NCI-H510A treated with DMSO at 0.1 percent for 48 hours (cell line): ENCODE measurements at regions not wholly inside any gene's neighbourhood (a gene's known extent, or its start where the extent isn't known, plus 50 kb on each side); places are given as distances from the start of the nearest gene placed in this dataset.
"Not testable (repeated sequence)": the region's sequence is repeated elsewhere in the genome, so short reads cannot be mapped to it uniquely, and the experiment has no call there.

Source experiments
- DNase-seq: peaks from one replicate; lab custom pipeline; 2025; lab: John Stamatoyannopoulos, UW

GRCh38 chr3:35141406-35141805, 497.9 kb upstream of the ARPP21 start:
- DNase-seq, result no peak

GRCh38 chr3:35144011-35144410, 495.3 kb upstream of the ARPP21 start:
- DNase-seq, result no peak

DNA sequence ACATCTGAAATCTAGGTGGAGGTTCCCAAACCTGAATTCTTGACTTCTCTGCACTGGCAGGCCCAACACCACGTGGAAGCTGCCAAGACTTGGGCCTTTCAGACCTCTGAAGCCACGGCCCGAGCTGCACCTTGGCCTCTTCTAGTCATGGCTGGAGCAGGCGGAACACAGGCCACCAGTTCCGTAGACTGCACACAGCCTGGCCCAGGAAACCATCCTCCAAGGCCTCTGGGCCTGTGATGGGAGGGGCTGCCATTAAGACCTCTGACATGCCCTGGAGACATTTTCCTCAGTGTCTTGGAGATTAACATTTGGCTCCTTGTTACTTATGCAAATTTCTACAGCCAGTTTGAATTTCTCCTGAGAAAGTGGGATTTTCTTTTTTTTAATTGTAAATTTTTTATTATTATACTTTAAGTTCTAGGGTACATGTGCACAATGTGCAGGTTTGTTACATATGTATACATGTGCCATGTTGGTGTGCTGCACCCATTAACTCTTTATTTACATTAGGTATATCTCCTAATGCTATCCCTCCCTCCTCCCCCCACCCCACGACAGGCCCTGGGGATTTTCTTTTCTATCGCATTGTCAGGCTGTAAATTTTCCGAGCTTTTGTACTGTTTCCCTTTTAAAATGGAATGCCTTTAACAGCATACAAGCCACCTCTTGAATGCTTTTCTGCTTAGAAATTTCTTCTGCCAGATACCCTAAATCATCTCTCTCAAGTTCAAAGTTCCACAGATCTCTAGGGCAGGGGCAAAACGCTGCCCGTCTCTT, 492.9 kb upstream of the ARPP21 start:
- not testable (repeated sequence) for DNase-seq

- no peak for DNase-seq
These were observed 455.2 kb upstream of the ARPP21 start for GRCh38 chr3:35183927-35184675.

- no peak for DNase-seq
These were observed 454.6 kb upstream of the ARPP21 start for GRCh38 chr3:35184775-35185174.

- no peak for DNase-seq
These were observed 451.4 kb upstream of the ARPP21 start for GRCh38 chr3:35187908-35188307.

GRCh38 chr3:35194666-35195065, 444.7 kb upstream of the ARPP21 start:
- no peak for DNase-seq

- no peak for DNase-seq
These were observed 440.5 kb upstream of the ARPP21 start for GRCh38 chr3:35198857-35199256.

DNA sequence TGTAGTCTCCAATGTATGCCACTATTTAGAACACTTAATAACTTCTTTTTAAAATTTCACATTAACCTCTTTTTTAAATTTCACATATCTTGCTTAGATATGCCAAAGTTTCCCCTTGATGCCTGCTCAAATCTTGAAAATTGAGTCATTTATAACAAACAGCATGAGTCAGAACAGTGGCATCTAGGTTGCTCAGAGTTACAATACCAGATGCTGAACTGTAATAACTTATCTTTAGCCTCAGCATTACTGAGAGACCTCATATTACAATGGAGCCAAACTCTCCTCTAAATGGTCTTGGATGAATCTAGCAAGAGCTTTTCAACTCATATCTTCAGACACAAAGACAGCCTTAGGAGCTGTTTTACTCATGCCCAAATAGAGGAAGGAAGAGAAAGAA, 439.3 kb upstream of the ARPP21 start:
- DNase-seq, result no peak

- DNase-seq, result no peak
These were observed 438.1 kb upstream of the ARPP21 start for GRCh38 chr3:35201211-35201610.

DNA sequence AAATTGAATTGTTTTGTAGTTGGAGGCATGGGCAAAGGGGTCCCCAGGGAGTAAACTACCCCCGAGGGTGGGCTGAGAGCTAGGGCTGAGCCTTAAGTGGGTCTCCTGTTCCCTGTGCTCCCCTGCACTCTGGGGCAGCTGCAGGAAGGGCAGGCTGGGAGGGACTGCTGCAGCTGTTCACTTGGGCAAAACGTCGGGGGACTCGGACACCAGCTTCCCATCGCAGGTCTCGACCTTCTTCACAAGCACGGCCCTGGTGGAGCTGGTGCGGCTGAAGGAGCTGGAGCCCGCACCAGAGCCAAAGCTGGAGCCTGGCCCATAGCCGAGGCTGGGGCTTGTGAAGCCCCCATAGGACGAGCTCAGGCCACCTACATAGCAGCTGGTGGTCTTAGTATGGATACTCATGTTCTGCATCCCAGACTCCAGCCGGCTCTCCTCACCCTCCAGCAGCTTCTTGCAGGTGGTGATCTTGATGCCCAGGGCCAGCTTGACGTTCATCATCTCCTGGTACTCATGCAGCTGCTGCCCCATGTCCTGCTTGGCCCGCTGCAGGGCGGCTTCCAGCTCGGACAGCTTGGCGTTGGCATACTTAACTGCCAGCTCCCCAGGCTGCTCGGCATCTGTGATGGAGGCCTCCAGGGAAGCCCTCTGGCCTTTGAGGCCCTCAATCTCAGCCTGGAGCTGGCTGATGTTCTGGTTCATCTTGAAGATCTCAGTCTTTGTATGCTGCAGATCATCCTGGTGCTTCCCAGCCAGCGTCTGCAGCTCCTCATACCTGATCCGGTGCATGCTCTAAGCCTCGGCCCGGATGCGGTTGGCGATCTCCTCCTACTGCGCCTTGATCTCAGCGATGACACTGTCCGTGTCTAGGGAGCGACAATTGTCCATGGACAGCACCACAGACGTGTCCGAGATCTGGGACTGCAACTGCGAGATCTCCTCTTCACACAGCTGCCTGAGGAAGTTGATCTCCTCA, 423.5 kb upstream of the ARPP21 start:
- no peak for DNase-seq

GRCh38 chr3:35216501-35217266, 422.6 kb upstream of the ARPP21 start:
- no peak for DNase-seq

- DNase-seq, result no peak
These were observed 415.5 kb upstream of the ARPP21 start for GRCh38 chr3:35223632-35224394.

- DNase-seq, result no peak
These were observed 414.6 kb upstream of the ARPP21 start for GRCh38 chr3:35224565-35225295.

GRCh38 chr3:35241236-35241635, 398.1 kb upstream of the ARPP21 start:
- DNase-seq, result no peak

DNA sequence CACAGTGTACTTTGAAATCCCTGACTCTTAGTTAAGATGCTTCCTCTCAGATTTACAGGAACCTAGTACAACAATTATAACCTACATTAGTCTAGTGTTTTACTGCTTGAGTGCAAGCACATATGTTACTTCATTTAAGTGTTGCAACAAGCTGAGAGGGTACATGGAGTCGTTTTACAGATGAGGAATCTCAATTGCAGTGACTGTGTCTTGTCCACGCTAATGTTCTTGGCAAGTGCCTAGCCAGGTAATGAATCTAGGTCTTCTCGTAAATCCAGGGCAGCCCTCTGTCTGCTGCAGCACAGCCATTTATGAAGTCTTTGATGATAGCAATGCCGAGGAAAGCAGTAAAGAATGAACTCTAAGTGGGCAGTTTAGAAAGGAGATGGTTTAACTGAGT, 384.4 kb upstream of the ARPP21 start:
- no peak for DNase-seq

DNA sequence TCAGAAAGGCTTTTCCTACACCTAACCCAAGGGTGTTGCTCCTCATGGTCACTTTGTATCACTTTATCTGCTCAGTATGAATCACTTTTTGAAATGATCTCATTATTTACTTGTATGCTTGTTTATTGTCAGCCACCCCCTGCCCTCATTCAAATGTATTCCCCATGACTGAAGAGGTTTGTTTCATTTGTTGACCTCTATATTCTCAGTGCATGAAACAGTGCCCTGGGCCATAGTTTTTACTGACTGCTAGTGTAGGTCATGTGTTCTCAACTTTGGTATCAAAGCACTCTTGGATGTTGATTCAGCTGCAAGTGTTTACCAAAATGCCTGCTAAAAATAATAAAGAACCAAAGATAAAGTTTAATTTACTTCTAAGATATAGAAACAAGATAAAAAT, 381.7 kb upstream of the ARPP21 start:
- DNase-seq, result no peak

DNA sequence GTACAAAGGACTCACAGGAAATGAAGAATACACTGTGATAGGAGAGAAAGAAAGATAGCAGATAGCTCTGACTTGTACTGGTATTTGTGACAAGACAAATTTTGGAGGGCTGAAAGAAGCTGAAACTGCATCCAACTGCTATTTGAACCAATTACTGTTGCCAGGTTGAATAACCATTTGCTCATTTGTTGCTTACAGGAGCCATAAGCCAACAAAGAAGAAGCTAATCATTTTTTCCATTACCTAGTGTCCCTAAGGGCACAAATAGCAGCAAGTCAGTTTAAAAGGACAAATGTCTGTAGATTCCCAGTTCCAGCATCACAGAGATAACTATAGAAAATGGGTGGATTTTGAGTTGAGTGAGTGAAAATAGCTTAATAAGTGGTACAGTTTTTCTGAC, 376.9 kb upstream of the ARPP21 start:
- no peak for DNase-seq

- DNase-seq, result no peak
These were observed 375.8 kb upstream of the ARPP21 start for GRCh38 chr3:35263477-35263876.

DNA sequence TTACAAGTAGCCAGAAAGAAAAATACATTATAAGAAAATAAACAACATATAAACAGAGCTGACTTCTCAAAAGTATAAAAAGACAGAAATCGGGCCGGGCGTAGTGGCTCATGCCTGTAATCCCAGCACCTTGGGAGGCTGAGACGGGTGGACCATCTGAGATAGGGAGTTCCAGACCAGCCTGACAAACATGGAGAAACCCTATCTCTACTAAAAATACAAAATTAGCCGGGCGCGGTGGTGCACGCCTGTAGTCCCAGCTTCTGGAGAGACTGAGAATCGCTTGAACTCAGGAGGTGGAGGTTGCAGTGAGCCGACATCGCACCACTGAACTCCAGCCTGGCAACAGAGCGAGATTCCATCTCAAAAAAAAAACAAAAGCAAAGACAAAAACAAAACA, 373.3 kb upstream of the ARPP21 start:
- DNase-seq, result not testable (repeated sequence)
